ENCODE measurements at regions not wholly inside any gene's neighbourhood (a gene's known extent, or its start where the extent isn't known, plus 50 kb on each side); places are given as distances from the start of the nearest gene placed in this dataset.
"Not testable (repeated sequence)": the region's sequence is repeated elsewhere in the genome, so short reads cannot be mapped to it uniquely, and the experiment has no call there.

GRCh38 chr5:74530326-74531050, 110.0 kb downstream of the ENC1 start:
- Histone ChIP-seq H3K27ac (ENCODE audit: low read length) (no peak overlapping the region), H3K27me3 (ENCODE audit: control insufficient read depth, insufficient read depth) (no peaks in the 10 kb centered on the region), H3K9me3 (ENCODE audit: control insufficient read depth, low read length) (no peaks in the 10 kb centered on the region), H3K4me3 (ENCODE audit: low read length) (no peak overlapping the region), H3K4me1 (ENCODE audit: control insufficient read depth, insufficient read depth, low read length) (no peaks in the 10 kb centered on the region)
- WGBS, result 73% methylated on average over 4 of the region's 4 CpGs
- ATAC-seq, result no peak
- intact Hi-C loops (cut with DNase I), result no loop called here
- no peak for DNase-seq

- intact Hi-C loops (cut with DNase I), result no loop called here
Observed at GRCh38 chr5:74529101-74529500, 111.4 kb downstream of the ENC1 start.

GRCh38 chr5:74526111-74526510, 114.4 kb downstream of the ENC1 start:
- no peak overlapping the region for H3K4me3 ChIP-seq (ENCODE audit: low read length)
- H3K9me3 ChIP-seq (ENCODE audit: control insufficient read depth, low read length), result no peaks in the 10 kb centered on the region
- WGBS, result 92% methylated on average over 1 of the region's 1 CpG
- ATAC-seq (no peak), DNase-seq (no peak)
- no peaks in the 10 kb centered on the region for H3K27me3 ChIP-seq (ENCODE audit: control insufficient read depth, insufficient read depth)
- no peak overlapping the region for H3K27ac ChIP-seq (ENCODE audit: low read length)
- intact Hi-C loops (cut with DNase I), result no loop called here
- H3K4me1 ChIP-seq (ENCODE audit: control insufficient read depth, insufficient read depth, low read length), result no peaks in the 10 kb centered on the region

More at GRCh38 chr5:74529101-74529500, 111.4 kb downstream of the ENC1 start:
- WGBS, result 54% methylated on average over 7 of the region's 7 CpGs
- ATAC-seq (no peak), DNase-seq (no peak)
- no peaks in the 10 kb centered on the region for H3K27me3 ChIP-seq (ENCODE audit: control insufficient read depth, insufficient read depth)
- no peak overlapping the region for H3K4me3 ChIP-seq (ENCODE audit: low read length)
- H3K9me3 ChIP-seq (ENCODE audit: control insufficient read depth, low read length), result no peaks in the 10 kb centered on the region
- H3K27ac ChIP-seq (ENCODE audit: low read length), result no peak overlapping the region
- H3K4me1 ChIP-seq (ENCODE audit: control insufficient read depth, insufficient read depth, low read length), result no peaks in the 10 kb centered on the region

GRCh38 chr5:74524767-74525166, 115.8 kb downstream of the ENC1 start:
- H3K9me3 ChIP-seq (ENCODE audit: control insufficient read depth, low read length); DNase-seq; H3K4me3 ChIP-seq (ENCODE audit: low read length); H3K27me3 ChIP-seq (ENCODE audit: control insufficient read depth, insufficient read depth); ATAC-seq; H3K27ac ChIP-seq (ENCODE audit: low read length); H3K4me1 ChIP-seq (ENCODE audit: control insufficient read depth, insufficient read depth, low read length); intact Hi-C loops (cut with DNase I): not testable (repeated sequence)
- 86% methylated on average over 3 of the region's 3 CpGs for WGBS

- H3K9me3 ChIP-seq (ENCODE audit: control insufficient read depth, low read length); ATAC-seq; intact Hi-C loops (cut with DNase I); H3K4me1 ChIP-seq (ENCODE audit: control insufficient read depth, insufficient read depth, low read length); H3K27ac ChIP-seq (ENCODE audit: low read length); DNase-seq; H3K27me3 ChIP-seq (ENCODE audit: control insufficient read depth, insufficient read depth); H3K4me3 ChIP-seq (ENCODE audit: low read length): not testable (repeated sequence)
- WGBS, result 94% methylated on average over 4 of the region's 4 CpGs
Observed at GRCh38 chr5:74523698-74524097, 116.8 kb downstream of the ENC1 start.

- not testable (repeated sequence) for ATAC-seq
- over 99% methylated on average over 2 of the region's 2 CpGs for WGBS
Observed at GRCh38 chr5:74522838-74523237, 117.7 kb downstream of the ENC1 start.

GRCh38 chr5:74521401-74521800, 119.1 kb downstream of the ENC1 start:
- Histone ChIP-seq H3K27me3 (ENCODE audit: control insufficient read depth, insufficient read depth) (no peaks in the 10 kb centered on the region), H3K9me3 (ENCODE audit: control insufficient read depth, low read length) (no peaks in the 10 kb centered on the region), H3K27ac (ENCODE audit: low read length) (no peak overlapping the region), H3K4me3 (ENCODE audit: low read length) (no peak overlapping the region), H3K4me1 (ENCODE audit: control insufficient read depth, insufficient read depth, low read length) (no peaks in the 10 kb centered on the region)
- WGBS, result 63% methylated on average over 3 of the region's 3 CpGs
- ATAC-seq (no peak), DNase-seq (no peak)
- intact Hi-C loops (cut with DNase I), result no loop called here

More at GRCh38 chr5:74522838-74523237, 117.7 kb downstream of the ENC1 start:
- H3K27ac ChIP-seq (ENCODE audit: low read length); H3K4me1 ChIP-seq (ENCODE audit: control insufficient read depth, insufficient read depth, low read length); H3K4me3 ChIP-seq (ENCODE audit: low read length); intact Hi-C loops (cut with DNase I); H3K9me3 ChIP-seq (ENCODE audit: control insufficient read depth, low read length); H3K27me3 ChIP-seq (ENCODE audit: control insufficient read depth, insufficient read depth); DNase-seq: not testable (repeated sequence)

- Histone ChIP-seq H3K27me3 (ENCODE audit: control insufficient read depth, insufficient read depth) (no peaks in the 10 kb centered on the region), H3K4me1 (ENCODE audit: control insufficient read depth, insufficient read depth, low read length) (no peaks in the 10 kb centered on the region), H3K4me3 (ENCODE audit: low read length) (no peak overlapping the region), H3K9me3 (ENCODE audit: control insufficient read depth, low read length) (no peaks in the 10 kb centered on the region), H3K27ac (ENCODE audit: low read length) (no peak overlapping the region)
- intact Hi-C loops (cut with DNase I), result no loop called here
- DNase-seq (no peak), ATAC-seq (no peak)
- 96% methylated on average over 4 of the region's 4 CpGs for whole genome bisulfite sequencing
Observed at GRCh38 chr5:74519679-74520078, 120.8 kb downstream of the ENC1 start.

- ATAC-seq (peak in 1 of 2 donors; percentile 39), DNase-seq (no peak)
- Histone ChIP-seq H3K4me1 (ENCODE audit: control insufficient read depth, insufficient read depth, low read length) (no peaks in the 10 kb centered on the region), H3K9me3 (ENCODE audit: control insufficient read depth, low read length) (no peaks in the 10 kb centered on the region), H3K4me3 (ENCODE audit: low read length) (no peak overlapping the region), H3K27ac (ENCODE audit: low read length) (no peak overlapping the region), H3K27me3 (ENCODE audit: control insufficient read depth, insufficient read depth) (no peaks in the 10 kb centered on the region)
- WGBS, result 72% methylated on average over 7 of the region's 7 CpGs
- intact Hi-C loops (cut with DNase I), result no loop called here
Observed at GRCh38 chr5:74519161-74519571, 121.4 kb downstream of the ENC1 start.

- Histone ChIP-seq H3K4me3 (ENCODE audit: low read length) (no peak overlapping the region), H3K27ac (ENCODE audit: low read length) (no peak overlapping the region), H3K4me1 (ENCODE audit: control insufficient read depth, insufficient read depth, low read length) (no peaks in the 10 kb centered on the region), H3K9me3 (ENCODE audit: control insufficient read depth, low read length) (no peaks in the 10 kb centered on the region), H3K27me3 (ENCODE audit: control insufficient read depth, insufficient read depth) (no peaks in the 10 kb centered on the region)
- no peak for DNase-seq
- intact Hi-C loops (cut with DNase I), result no loop called here
- peak; percentile 50 to 84 for ATAC-seq
Observed at GRCh38 chr5:74517700-74518099, 122.8 kb downstream of the ENC1 start.

- intact Hi-C loops (cut with DNase I), result no loop called here
- H3K4me1 ChIP-seq (ENCODE audit: control insufficient read depth, insufficient read depth, low read length), result no peaks in the 10 kb centered on the region
- ATAC-seq (peak in 1 of 2 donors; percentile 31), DNase-seq (no peak)
- H3K4me3 ChIP-seq (ENCODE audit: low read length), result no peak overlapping the region
- no peak overlapping the region for H3K27ac ChIP-seq (ENCODE audit: low read length)
- 68% methylated on average over 2 of the region's 2 CpGs for WGBS
- H3K27me3 ChIP-seq (ENCODE audit: control insufficient read depth, insufficient read depth), result no peaks in the 10 kb centered on the region
- H3K9me3 ChIP-seq (ENCODE audit: control insufficient read depth, low read length), result no peaks in the 10 kb centered on the region
Observed at GRCh38 chr5:74516211-74516636, 124.3 kb downstream of the ENC1 start.

Data from right cardiac atrium (tissue), 5 donors.